ENCODE measurements at regions not wholly inside any gene's neighbourhood (a gene's known extent, or its start where the extent isn't known, plus 50 kb on each side); places are given as distances from the start of the nearest gene placed in this dataset.

GRCh38 chr7:98722402-98722801, 105.3 kb downstream of the NPTX2 start:
- H3K79me1 ChIP-seq (ENCODE audit: insufficient read depth, low read depth, low read length, poor library complexity, severe bottlenecking), result no peaks in the 10 kb centered on the region
- no peak overlapping the region for H4K8ac ChIP-seq (replicated peaks; ENCODE audit: insufficient read length, low read depth, low read length)
- no peak overlapping the region for H4K5ac ChIP-seq (ENCODE audit: insufficient read length, low read depth, low read length)
- no peak overlapping the region for H3K14ac ChIP-seq (ENCODE audit: insufficient read depth, low read length)
- H3K27ac Mint-ChIP-seq, result no peak overlapping the region
- no peak for DNase-seq
- H3K27me3 ChIP-seq (ENCODE audit: insufficient read depth, low read length), result no peaks in the 10 kb centered on the region
- H3K9me3 ChIP-seq (ENCODE audit: control insufficient read depth, low read depth, low read length), result no peaks in the 10 kb centered on the region
- peaks cover 10% of the 10 kb centered on the region; the same call in 1 of the 2 replicates for H3K27me3 Mint-ChIP-seq (ENCODE audit: low read depth)
- peaks cover 7 to 8% of the 10 kb centered on the region in 2 experiments for H3K4me1 Mint-ChIP-seq
- no peak overlapping the region for H3K56ac ChIP-seq (ENCODE audit: insufficient read length, low read depth, low read length)
- no peak overlapping the region for H3K18ac ChIP-seq (ENCODE audit: insufficient read length, low read depth, low read length)
- no peaks in the 10 kb centered on the region for H3K23me2 ChIP-seq (ENCODE audit: insufficient read length, low read depth, low read length, poor library complexity, severe bottlenecking)
- H3K23ac ChIP-seq (ENCODE audit: insufficient read length, low read depth, low read length), result no peak overlapping the region
- H2AK5ac ChIP-seq (ENCODE audit: insufficient read length, low read length), result no peak overlapping the region
- no peak overlapping the region for H3K27ac ChIP-seq (ENCODE audit: insufficient read length, low read depth, low read length)
- H4K20me1 ChIP-seq (ENCODE audit: control insufficient read depth, insufficient read depth, insufficient read length), result no peaks in the 10 kb centered on the region
- TF ChIP-seq CTCF (conservative IDR thresholded peaks at IDR 0.05), result no peak
- H2BK5ac ChIP-seq (ENCODE audit: insufficient read length, low read length), result no peak overlapping the region
- H2BK120ac ChIP-seq (ENCODE audit: low read depth, low read length, poor library complexity, severe bottlenecking), result no peak overlapping the region
- H3K36me3 Mint-ChIP-seq (ENCODE audit: insufficient read depth in 1 of 3, low read depth in 3 of 3), result no peaks in the 10 kb centered on the region; a peak in 1 of 7 replicates
- H2AFZ ChIP-seq (ENCODE audit: low read length), result no peak overlapping the region
- no peak overlapping the region for H3K4me3 Mint-ChIP-seq
- no peak overlapping the region for H3K4ac ChIP-seq (ENCODE audit: low read depth, low read length)
- H3K4me1 ChIP-seq (ENCODE audit: insufficient read depth, low read length), result peaks cover 3% of the 10 kb centered on the region; the same call in 1 of the 2 replicates
- no peak overlapping the region for H2BK12ac ChIP-seq (ENCODE audit: insufficient read length, low read depth, low read length)
- no peak overlapping the region for H3T11ph ChIP-seq (ENCODE audit: low read length)
- no peak overlapping the region for H2BK15ac ChIP-seq (ENCODE audit: low read depth, low read length)
- no peak overlapping the region for H3K4me2 ChIP-seq (ENCODE audit: insufficient read depth, insufficient read length, low read length)
- H3K79me2 ChIP-seq (ENCODE audit: insufficient read depth, low read length), result no peaks in the 10 kb centered on the region
- H3K9me3 Mint-ChIP-seq, result no peaks in the 10 kb centered on the region
- no peak overlapping the region for H4K91ac ChIP-seq (ENCODE audit: insufficient read length, low read depth, low read length)
- H3K9ac ChIP-seq (ENCODE audit: extremely low read depth, insufficient read length, low read length), result no peak overlapping the region
- H2BK20ac ChIP-seq (ENCODE audit: low read depth, low read length, poor library complexity, severe bottlenecking), result no peak overlapping the region
- no CpG with 5 or more reads among the region's 4 CpGs for WGBS (ENCODE audit: extremely low coverage, insufficient read length, low lambda C conversion rate)

All from H9 (cell line).